Activated T-cell treated with anti-CD3 and anti-CD28 coated beads for 24 hours (primary cell): ENCODE measurements at regions not wholly inside any gene's neighbourhood (a gene's known extent, or its start where the extent isn't known, plus 50 kb on each side); places are given as distances from the start of the nearest gene placed in this dataset.

Experiments
- DNase-seq: peaks from one replicate; pipeline ENCODE4 v3.0.0-alpha.2; 2020; ENCODE audit warnings: low read depth

DNA sequence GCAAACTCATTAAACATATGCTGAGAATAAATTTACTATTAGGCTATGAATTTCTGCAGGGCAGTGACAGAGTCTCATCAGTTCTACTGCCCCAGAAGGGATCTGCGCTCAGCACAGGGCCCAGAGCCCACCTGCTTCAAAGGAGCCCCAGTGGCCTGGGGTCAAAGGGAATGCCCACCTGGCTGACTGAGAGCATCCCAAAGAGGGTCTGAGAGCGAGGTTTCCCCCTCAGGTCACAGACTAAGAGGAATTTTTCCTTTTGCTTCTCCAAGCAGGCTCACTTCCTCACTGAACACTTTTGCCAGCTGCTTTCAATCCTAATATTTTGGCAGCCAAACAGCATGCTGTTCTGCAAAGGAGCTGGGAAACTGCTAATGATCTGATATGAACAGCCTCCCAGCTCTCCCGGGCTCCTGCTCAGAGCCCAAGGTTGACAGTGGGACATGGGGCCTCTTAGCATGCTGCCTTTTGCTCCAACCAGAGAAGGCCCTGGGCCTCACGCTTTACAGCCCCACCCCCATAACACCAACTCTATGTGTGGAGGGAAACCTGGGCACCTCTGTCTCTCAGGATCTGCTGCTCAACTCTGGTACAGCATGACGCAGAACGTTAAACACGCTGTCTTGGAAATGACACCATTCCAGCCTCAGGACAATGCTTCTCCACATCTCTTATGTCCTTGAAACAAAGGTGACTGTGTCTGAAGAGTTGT, 70.7 kb upstream of the SYT6 start:
- no peak for DNase-seq

DNA sequence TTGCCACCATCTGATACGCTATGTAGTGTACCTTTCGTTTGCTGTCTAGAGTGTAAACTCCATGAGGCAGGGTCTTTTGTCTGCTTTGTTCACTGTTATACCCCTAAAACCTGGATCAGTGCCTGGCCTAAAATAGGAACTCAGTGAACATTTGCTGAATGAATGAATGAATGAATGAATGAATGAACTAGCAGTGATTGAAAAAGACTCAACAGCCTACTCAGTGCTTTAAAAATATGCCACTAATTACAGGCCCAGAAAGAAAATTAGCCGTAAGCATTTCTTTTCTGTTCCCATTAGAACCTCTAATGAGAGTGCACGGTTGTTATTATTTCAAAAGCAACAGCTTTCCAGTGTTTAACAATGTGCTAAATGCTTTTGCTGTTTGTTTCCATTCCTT, 69.3 kb upstream of the SYT6 start:
- no peak for DNase-seq

DNA sequence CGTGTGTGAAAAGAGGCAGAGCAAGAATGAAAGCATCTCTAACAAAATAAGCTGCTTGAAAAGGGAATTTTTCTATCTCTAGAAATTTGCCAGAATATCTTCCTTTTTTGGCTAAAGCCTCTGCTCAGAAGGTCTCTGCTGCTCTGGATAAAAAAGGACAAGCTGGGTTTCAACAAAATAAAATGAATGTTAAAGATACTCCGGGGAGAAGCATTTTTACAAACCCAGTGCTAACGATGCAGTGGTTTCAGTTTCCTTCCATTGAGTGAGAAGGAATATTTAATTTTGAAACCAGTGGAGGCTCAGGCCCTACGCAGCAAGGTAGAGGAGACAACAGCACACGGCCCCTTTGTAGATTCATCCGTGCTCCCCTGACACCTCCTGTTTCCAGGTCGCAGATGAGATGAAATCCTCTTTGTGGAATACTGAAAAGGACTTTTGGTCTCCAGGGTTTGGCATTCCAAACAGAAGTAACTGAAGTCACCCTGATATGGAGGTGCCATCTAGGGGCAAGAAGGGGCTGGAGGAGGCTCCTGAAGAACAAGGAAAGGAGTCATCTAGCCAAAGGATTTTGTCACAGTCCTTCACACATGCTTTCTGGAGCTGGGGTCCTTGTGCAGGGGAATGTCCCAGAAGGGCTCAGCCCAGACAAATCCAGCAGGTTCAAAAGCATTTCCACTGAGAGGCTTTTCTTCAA, 65.7 kb upstream of the SYT6 start:
- DNase-seq, result no peak

DNA sequence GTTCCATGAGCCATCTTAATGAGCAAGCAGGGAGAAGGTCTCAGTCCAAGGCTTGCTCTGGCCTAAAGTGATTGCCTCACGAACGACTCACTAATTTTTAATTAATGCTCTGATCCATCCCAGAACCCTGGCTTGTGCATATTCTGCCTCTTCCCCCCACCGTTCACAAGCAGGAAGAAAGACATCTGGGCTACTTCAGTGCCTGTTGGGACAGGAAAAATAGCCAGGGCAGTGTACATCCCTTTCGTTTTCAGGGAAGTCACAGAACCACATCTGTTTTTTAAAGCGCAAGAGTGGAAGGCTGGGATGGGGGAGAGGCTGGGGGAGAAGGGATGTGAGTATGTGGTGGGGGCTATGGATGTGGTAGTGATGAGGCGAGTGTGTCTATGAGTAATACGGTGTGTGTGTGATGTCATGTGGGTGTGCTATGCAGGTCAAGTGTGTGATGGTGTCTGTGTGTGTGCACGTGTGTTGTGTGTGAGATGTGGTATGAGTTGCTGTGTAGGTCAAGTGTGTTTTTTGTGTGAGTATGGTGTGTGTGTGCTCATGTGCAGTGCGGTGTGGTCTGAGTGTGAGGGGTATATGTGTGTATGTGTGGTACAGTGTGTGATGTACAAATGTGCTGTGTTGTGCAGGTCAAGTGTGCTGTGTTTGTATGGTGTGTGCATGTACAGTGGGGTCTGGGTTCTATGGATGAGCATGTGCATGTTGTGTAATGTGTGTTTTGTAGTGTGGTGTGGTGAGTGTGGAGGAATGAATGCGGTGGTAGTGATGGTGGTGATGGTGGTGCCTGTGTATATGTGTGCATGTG, 64.9 kb upstream of the SYT6 start:
- no peak for DNase-seq

DNA sequence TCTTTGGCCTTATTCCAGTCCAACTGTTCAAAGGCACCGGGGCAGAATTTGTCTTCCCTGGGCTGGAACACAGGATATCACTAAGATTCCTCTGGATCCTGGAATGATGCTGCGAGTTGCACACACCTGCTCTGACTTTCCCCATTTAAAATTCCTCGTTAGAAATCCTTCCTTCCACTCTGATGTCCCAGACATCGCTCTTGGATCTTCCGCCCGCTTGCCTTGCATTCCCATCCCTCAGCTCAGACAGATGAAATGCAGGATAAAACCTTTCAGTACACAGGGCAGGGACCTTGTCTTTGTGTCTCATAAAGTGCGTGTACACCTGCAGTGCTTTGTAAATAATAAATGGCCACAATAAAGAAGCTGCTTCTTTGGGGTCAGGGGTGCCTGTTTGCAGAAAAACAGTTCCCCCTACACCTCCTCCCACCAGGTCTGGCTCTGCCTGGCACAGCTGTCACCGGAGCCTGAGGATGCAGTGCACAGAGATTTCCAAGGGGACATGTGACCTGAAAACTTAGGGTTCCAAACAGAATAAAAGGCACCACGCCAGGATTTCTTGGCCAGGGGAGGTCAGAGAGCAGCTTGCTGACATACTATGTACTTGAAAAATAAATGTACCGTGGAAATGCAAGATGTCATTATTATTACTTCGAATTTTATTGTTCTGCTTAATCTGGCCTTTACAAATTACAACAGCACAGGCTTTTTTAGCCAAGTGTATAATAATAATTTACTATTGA, 62.9 kb upstream of the SYT6 start:
- DNase-seq, result no peak

DNA sequence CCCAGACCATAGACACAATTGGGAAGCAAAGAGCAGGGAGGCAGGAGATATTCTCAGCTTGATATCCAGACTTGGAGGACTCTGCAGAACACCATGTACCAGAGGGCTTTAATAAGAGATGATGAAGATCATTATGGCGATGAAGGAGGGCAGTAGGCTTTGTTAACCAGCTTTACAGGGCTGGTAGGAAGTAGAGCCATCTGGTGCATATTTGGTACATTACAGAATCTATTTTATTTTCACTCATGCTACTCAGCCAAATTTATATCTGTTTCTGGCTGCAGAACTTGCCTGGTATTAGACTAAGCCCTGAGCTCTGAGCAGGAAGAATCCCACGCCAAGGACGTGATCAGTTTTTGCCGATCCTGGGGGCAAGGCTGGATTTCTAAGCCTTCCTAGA, 61.8 kb upstream of the SYT6 start:
- no peak for DNase-seq

DNA sequence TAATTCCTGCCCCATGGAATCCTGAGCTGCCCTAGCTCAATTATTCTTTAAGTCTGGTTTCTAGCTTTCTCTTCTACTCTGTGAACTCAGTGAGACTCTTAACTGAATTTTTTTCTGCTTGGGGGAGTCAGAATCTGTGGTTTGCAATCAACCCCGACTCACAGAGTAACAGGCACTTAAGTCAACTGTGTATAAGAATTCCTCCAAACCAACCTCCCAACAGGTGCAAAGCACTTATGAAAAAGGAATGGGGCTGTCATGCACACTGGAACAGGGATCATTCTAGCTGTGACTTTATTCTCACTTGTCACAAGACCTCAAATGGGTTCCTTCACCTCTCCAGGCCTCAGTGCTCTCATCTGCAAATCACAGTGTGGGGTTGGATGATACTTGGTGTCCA, 60.3 kb upstream of the SYT6 start:
- DNase-seq, result no peak

DNA sequence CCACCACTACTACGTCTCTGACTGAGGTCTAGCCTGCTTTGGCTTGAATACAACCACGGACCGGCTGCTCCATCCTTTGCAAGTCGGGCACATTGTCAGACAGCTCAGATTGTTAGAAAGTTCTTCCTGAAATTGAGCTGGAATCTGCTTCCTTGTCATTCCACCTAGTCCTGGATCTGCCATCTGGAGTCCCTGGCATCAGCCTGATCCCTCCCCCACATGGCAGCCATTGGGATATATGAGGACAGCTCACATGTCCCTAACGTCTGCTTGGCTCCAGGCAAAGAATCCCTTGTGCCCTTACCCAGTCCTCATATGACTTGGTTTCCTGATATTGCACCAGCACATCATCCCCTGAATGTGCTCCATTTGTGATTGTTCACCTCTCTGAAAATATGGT, 56.3 kb upstream of the SYT6 start:
- DNase-seq, result no peak

DNA sequence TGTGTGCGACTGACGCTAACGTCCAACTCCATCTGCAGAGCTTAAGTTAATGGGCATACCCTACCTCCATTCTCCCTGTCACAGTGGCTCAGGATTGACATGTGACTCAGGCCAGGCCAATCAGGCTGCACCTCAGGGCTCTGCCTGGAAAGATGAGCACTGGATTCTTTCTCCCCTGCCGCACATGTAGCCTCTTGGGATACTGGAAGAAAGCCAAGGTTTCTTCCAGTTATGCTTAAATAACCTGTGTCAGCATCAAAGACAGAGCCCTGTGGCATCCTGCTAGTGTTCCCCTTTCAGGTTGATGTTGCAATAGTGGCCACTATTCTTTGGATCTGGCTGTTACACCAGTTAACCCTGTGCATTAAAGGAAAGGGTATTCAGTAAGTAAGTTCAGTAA, 55.0 kb upstream of the SYT6 start:
- DNase-seq, result no peak

DNA sequence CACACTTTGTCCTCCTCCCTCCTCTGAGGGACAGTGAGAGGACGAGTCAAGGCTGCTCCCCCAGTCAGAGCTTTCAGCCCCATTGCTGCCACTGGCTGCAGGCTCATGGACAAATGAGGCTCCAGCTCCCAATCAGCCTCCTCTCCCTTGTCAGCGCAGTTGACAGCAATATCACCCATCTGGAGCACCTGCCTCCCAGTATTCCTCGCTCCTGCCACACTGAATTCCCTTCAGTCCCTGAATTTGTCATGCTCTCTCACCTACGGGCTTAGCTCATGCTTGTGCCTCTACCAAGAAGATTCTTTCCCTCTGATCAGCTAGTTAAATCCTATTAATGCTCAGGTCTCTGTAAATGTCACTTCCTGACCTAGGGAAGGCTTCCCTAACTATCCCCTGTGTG, 54.4 kb upstream of the SYT6 start:
- no peak for DNase-seq

DNA sequence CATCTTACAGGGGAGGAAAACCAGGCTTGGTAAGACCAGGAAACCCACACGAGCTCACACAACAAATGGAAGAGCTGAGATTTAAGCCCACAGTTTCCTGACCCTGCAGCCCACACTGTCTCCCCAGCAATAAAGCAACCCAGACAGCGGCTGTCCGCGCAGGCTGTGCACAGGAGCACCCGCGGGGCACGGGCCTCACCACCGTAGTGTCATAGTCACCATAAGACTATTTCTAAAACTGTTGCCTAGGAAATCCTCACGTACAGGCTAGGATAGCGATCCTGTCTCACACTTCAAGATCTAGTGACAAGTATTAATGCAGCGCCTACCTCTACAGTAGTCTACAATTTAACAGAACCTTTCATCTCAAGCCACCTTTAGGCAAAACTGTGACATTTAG, 54.0 kb upstream of the SYT6 start:
- DNase-seq, result no peak

DNA sequence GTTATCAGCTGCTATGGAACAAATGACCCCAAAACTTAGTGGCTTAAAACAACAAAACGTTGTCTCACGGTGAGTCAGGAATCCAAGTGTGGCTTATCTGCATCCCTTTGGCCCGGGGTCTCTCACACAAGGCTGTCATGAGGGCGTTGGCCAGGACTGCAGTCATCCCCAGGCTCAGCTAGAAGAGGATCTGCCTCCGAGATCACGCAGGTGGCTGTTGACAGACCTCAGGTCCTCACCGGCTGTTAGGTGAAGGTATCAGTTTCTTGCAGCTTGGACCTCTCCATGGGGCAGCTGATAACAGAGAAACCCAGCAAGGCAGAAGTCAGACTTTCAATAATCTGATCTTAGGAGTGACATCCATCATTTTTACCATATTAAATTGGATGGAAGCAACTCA, 52.7 kb upstream of the SYT6 start:
- DNase-seq, result no peak

DNA sequence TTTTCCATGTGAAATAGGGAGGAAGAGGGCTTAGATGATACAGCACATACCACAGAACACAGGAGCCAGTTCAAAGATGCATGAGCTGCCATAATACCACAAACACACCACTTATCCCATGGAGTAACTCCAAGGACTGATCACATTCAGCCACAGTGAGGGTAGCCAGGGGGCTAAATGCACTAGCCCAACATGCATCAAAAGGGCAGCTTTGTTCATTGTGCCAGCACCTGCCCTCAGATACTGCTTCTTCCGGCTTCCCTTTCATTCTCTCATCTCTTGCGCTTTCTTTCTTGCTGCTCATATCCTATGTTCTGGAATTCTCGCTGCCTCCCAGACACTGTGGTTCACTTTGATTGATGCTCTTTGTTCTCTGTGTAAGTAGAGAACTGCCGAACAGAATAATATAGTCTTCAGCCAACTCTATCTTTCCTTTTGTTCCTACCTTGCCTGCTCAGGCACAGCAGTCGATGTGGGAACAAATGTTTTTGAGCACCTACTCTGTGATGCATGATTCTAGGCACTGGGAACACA, 50.0 kb upstream of the SYT6 start:
- DNase-seq, result no peak
